HG02852 (cell line): ENCODE measurements at regions not wholly inside any gene's neighbourhood (a gene's known extent, or its start where the extent isn't known, plus 50 kb on each side); places are given as distances from the start of the nearest gene placed in this dataset.
"Not testable (repeated sequence)": the region's sequence is repeated elsewhere in the genome, so short reads cannot be mapped to it uniquely, and the experiment has no call there.

Experiments
- ATAC-seq: cut with Tn5 transposase; IDR thresholded peaks from one replicate; pipeline ENCODE4 v1.9.1; 2021; ENCODE audit warnings: mild to moderate bottlenecking, moderate library complexity; ENCODE audit not compliant: unreplicated experiment

- ATAC-seq, result not testable (repeated sequence)
Measured at GRCh38 chr16:88199296-88200153, 183.2 kb upstream of the ZNF469 start.

DNA sequence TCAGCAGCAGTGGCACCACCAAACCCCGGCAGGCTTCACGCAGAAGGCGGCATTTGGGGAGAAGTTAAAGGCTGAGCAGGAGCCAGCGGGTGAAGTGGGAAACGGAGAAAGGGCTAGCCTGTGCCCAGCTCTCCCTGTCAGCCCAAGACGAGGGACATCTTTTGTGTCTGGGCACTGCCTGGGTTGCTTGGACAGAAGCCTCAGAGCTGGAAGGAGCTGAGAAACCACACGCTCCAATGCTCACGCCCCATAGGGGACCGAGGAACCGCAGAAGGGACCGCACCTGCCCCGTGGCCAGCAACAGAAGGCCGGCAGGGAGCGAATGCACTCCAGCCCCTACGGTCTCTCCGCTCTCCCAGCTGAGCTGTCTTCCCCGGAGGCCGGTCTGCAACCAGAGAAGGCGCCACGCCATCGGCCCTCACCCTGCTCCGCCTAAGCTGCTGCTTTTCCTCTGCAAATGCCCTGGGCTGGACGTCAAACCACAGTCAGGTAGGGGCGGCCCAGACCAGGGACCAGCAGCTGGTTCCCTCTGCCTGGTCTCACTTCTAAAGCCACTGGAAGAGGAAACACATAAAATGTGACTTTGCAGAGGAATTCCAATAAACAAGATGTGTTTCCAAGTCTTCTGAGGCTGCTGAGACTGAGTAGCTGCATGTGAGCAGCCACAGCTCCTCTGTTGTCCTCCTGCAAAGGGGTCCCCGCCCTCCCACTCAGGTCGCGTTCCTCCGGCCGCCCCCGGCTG, 182.4 kb upstream of the ZNF469 start:
- not testable (repeated sequence) for ATAC-seq

DNA sequence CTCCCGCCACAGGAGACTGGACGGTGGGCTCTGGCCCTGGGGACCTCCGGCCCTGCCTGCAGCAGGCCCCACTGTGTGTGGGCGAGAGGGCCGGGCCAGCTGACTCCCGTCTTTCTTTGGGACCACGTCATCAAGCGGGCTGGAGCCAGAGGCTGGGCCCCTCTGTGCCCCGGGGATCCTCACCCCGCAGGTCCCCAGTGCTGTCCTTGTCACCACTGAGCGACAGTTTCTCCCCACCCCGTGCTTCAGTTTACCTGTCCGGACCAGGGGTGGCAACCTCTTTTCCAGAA, 181.9 kb upstream of the ZNF469 start:
- ATAC-seq, result no peak

DNA sequence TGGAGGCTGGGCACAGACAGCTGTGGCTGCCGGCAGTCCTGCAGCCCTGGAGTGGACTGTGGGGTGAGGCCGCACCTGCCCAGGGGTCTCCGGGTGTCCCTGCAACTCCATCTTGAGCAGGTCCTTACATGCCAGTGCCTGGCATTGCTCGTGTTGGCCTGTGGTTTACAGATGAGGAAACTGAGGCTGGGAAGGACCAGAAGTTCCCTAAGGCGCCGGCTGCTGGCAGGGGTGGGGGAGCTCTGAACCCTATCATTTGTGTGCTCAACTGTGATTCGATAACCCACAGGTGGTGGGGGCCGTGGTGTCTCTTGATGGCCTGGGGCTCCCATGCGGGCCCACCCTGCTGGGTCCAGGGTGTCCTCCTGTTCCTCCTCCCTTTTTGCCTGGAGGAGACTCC, 181.1 kb upstream of the ZNF469 start:
- ATAC-seq, result not testable (repeated sequence)

GRCh38 chr16:88202207-88202745, 180.5 kb upstream of the ZNF469 start:
- ATAC-seq, result no peak

DNA sequence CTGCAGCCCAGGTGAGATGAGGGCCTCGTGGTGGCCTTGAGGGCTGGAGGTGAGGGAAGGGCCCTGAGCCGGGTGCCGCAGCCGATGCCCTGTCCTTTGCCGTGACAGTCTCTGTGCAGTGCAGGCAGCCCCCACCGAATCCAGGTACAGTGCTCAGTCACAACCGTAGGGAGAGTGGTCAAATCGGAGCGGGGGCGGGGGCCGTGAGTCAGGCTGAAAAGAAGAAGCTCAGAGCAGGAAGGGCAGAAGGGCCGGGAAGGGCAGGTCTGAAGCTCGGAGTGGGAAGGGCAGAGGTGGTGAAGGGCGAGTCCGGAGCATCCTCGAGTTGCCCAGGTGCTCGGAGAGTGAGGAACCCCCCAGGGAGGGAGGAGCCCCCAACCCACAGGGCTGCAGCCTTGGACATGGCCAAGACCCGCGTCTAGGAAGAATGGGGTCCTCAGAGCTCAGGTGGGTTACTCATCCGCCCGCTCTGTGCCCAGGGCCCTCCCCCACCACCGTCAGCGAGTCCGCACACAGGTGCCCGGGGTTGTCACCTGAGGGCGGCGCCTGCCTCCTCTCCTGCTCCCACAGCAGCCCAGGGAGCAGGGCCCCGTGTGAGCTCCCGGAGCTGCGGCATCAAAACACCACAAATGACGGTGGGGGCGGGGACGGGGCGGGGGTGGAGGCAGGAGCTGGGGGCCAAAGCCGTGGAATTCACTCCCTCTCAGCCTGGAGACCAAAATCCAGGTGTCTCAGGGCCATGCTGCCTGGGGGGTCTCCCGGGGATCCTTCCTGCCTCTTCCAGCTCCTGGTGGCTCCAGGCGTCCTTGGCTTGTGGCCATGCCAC, 179.7 kb upstream of the ZNF469 start:
- not testable (repeated sequence) for ATAC-seq

- ATAC-seq, result not testable (repeated sequence)
Measured at GRCh38 chr16:88204131-88205110, 178.3 kb upstream of the ZNF469 start.

- ATAC-seq, result not testable (repeated sequence)
Measured at GRCh38 chr16:88205482-88205881, 177.3 kb upstream of the ZNF469 start.

DNA sequence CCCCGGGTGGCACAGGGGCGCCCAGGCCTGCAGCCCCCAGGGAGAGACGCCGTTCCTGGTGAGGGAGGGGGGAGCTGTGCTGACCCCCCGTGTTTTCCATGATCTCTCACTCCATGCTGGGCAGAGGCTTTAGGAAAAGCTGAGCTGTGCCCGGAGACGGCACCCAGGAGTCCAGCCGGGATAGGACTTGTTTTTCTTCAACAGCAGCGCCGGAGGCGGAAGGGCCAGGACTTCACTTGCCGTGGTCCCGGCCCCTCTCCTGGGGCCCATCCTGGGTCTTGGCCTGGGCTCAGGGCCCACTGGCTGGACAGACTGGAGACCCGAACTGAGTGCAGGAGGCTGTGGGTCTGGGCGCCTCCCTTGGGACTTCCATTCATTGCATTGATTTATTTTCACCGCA, 176.8 kb upstream of the ZNF469 start:
- not testable (repeated sequence) for ATAC-seq

DNA sequence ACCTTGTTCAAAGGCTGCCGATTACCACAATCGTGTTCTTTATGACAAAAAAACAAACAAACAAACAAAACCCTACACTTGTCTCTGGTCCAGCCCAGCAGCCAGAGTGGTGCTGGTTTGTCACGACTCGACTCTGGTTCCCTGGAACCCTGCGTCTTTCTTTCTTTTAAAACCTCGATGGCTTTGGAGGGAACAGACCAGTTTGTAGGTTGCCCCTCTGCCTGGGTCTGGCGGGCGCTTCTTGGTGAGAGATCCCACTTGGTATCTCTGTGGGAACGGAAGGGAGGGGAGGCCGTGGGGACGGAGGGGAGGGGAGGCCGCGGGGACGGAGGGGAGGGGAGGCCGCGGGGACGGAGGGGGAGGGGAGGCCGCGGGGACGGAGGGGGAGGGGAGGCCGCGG, 176.2 kb upstream of the ZNF469 start:
- ATAC-seq, result not testable (repeated sequence)

GRCh38 chr16:88208112-88208511, 174.6 kb upstream of the ZNF469 start:
- no peak for ATAC-seq

DNA sequence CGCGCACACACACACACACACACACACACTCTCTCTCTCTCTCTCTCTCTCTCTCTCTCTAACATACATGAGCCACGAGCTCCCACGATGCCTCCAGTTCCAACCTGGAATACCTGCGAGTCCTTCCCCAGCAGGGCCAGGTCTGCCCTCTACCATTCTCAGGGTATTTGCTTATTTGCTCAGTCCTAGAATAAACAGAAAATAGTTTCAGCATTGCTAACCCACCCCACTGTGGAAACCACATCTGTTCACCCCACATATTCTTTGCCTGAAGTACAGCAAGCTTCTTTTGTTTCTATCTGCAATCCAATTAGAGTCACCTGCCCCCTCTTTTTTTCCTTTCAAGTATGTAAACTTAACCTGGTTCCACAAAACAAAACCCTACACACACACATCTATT, 174.0 kb upstream of the ZNF469 start:
- ATAC-seq, result not testable (repeated sequence)

GRCh38 chr16:88209579-88209978, 173.2 kb upstream of the ZNF469 start:
- ATAC-seq, result not testable (repeated sequence)

DNA sequence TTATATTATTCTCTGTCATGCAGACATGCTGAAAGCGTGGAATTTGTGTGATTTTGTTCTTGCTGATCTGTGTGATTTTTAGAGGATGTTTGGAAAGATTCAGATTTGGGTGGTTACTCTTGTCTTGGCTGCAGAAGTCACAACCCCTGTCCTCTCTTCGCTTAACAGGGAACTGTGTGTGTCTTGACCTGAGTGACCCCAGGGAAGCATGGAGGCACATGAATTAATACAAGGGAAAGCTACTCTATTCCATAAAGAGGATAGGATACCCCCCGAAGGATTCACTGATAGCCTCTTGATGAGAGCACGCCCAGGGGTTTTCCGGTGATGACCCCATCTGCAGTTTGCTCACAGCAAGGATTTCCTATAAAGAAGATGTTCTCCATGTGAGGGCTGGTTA, 168.8 kb upstream of the ZNF469 start:
- not testable (repeated sequence) for ATAC-seq

DNA sequence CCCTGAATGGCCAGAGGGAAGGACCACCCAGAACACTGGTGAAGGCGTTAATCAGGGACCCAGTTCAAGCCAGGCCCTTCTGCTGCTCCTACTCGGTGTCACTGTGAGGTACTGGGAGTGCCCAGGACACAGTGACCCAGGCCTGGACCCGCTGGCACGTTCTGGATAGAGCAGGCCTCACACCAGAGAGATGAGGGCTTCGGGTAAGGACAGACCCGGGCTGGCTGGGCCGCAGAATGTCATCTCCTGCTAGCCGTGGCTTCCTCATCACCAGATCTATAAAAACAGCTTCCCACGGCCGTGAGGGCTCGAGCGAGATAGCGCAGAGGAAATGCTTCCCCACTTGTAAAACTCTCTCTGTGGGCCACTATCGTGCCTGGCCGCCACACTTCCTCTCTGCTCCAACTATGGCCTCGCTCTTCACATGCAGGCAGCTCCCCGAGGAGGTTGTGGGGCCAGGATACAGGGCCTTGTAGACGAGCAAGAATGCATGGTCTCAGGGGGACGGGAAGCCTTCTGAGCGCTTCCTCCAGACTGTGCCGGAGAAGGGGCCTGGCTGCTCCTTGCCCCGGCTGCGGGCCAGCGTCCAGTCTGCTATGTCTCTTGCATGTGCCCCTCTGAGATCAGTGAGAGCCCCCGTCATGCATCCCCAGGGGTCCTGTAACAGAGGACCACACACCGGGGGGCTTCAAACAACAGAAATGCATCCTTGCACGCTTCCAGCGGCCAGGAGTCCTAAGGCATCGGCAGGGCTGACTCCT, 161.6 kb upstream of the ZNF469 start:
- not testable (repeated sequence) for ATAC-seq

DNA sequence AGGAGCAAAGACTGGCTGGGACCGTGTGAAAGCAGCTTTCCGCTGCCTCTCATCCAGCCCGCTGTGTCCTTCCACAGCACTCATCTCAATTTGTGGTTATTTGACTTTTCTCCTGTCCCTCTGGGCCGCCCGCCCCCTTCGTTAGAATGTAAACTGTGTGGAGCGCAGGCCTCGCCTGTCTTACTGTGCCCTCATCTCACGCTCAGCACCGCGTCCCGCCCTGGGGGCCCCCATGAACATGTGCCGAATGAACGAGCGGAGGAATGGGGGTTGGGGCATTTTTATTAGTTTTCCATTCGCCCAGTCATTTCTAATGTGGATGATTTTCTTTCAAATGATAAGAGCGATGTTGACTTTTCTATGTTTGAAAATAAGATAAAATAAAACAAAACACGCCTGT, 159.1 kb upstream of the ZNF469 start:
- ATAC-seq, result not testable (repeated sequence)

DNA sequence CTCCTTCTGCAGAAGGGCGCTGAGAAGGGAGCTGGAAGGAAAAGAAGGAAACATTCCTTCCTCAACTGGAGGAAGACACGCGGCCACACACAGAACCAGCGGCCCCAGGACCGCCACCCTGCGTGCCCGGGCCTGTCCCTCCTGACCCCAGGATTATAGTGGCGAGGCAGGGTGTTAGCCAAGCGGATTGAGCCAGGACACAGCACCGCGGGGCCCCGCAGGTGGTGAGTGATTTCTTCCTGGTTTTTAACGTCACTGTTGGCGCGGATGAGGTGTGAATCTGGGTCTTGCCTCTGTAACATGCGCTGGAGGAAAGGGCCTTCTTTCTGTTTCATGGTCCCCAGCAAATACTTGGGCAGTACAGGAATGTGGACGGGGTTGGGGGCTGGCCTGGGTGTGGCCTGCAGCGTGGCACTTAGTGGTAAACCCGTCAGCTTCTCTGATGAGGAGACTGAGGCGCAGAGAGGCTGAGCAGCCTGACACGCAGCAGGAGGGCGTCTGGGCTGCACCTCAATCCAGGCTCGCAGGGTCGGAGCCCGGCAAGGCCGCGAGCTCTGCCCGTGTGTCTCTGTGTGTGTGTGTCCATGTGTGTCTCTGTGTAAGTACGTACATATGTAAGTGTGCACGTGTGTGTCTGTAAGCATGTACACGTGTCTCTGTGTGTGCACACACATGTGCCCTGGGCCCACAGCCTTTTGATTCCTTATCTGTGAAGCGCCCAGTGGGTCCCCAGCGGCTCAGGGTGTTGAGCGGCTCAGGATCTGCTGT, 158.4 kb upstream of the ZNF469 start:
- not testable (repeated sequence) for ATAC-seq

- ATAC-seq, result not testable (repeated sequence)
Measured at GRCh38 chr16:88225640-88226230, 157.0 kb upstream of the ZNF469 start.
